HL-60 (cell line): ENCODE measurements at regions not wholly inside any gene's neighbourhood (a gene's known extent, or its start where the extent isn't known, plus 50 kb on each side); places are given as distances from the start of the nearest gene placed in this dataset.

Experiments used
- DNase-seq, 2 experiments: peaks; one replicate each; pipeline ENCODE4 v3.0.0-alpha.2; 2010 to 2020; ENCODE audit warnings: low read depth in 1 of 2, low spot score in 1 of 2
- H3K27ac ChIP-seq: fragments of 250-450 bp; sonication (Bioruptor Pico); replicated peaks from 2 replicates; pipeline ENCODE4 v1.5.1; 2020; ENCODE audit warnings: mild to moderate bottlenecking, moderate library complexity
- H3K27me3 ChIP-seq: fragments of 250-450 bp; sonication (Bioruptor Pico); 2 replicates; pipeline ENCODE4 v1.5.1; 2021; ENCODE audit warnings: mild to moderate bottlenecking, moderate library complexity; ENCODE audit not compliant: insufficient read depth, poor library complexity, severe bottlenecking
- H3K4me3 ChIP-seq: replicated peaks from 2 replicates; pipeline ENCODE4 v1.5.1; 2011; ENCODE audit warnings: mild to moderate bottlenecking, control low read depth, low read length; ENCODE audit not compliant: insufficient read depth
- CTCF ChIP-seq: IDR thresholded peaks from one replicate; pipeline ENCODE4 v1.5.1; 2011; ENCODE audit warnings: low read length, control low read depth, inconsistent platforms; ENCODE audit not compliant: insufficient read depth
- GABPA ChIP-seq: IDR thresholded peaks from 2 replicates; pipeline ENCODE4 v1.6.1; 2012; ENCODE audit warnings: low read depth
- POLR2AphosphoS5 ChIP-seq: IDR thresholded peaks from 2 replicates; pipeline ENCODE4 v1.6.1; 2012; ENCODE audit warnings: low read depth
- SPI1 ChIP-seq: IDR thresholded peaks from 2 replicates; pipeline ENCODE4 v1.6.1; 2012; ENCODE audit warnings: low read depth, mild to moderate bottlenecking, borderline replicate concordance
- TF ChIP-seq, protein P1 (sequence below): IDR thresholded peaks from 2 replicates; pipeline ENCODE4 v1.6.1; 2012; ENCODE audit warnings: low read depth; ENCODE audit not compliant: insufficient replicate concordance

DNA sequence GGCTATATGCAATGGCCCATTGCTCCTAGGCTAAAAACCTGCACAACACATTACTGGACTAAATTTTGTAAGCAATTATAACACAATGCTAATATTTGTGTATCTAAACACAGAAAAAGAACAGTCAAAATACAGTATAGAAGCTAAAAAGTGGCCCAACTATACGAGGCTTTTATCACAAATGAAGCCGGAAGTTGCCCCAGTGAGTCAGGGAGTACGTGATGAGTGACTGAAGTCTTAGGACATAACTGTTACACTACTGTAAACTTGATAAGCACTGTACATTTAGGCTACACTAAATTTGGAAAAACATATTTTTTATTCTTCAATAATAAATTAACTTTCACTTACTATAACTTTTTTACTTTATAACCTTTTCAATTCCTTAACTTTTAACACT lies 105.2 kb upstream of the PRR16 start:
- TF ChIP-seq, protein P1, sequence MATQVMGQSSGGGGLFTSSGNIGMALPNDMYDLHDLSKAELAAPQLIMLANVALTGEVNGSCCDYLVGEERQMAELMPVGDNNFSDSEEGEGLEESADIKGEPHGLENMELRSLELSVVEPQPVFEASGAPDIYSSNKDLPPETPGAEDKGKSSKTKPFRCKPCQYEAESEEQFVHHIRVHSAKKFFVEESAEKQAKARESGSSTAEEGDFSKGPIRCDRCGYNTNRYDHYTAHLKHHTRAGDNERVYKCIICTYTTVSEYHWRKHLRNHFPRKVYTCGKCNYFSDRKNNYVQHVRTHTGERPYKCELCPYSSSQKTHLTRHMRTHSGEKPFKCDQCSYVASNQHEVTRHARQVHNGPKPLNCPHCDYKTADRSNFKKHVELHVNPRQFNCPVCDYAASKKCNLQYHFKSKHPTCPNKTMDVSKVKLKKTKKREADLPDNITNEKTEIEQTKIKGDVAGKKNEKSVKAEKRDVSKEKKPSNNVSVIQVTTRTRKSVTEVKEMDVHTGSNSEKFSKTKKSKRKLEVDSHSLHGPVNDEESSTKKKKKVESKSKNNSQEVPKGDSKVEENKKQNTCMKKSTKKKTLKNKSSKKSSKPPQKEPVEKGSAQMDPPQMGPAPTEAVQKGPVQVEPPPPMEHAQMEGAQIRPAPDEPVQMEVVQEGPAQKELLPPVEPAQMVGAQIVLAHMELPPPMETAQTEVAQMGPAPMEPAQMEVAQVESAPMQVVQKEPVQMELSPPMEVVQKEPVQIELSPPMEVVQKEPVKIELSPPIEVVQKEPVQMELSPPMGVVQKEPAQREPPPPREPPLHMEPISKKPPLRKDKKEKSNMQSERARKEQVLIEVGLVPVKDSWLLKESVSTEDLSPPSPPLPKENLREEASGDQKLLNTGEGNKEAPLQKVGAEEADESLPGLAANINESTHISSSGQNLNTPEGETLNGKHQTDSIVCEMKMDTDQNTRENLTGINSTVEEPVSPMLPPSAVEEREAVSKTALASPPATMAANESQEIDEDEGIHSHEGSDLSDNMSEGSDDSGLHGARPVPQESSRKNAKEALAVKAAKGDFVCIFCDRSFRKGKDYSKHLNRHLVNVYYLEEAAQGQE, result no peak
- TF ChIP-seq GABPA, result no peak
- no peak for TF ChIP-seq CTCF
- Histone ChIP-seq H3K27me3 (no peaks in the 10 kb centered on the region), H3K27ac (no peak overlapping the region), H3K4me3 (no peak overlapping the region)
- DNase-seq, result no peak

- TF ChIP-seq, protein P1, result no peak
- TF ChIP-seq SPI1, result no peak
- TF ChIP-seq GABPA, result no peak
- TF ChIP-seq POLR2AphosphoS5, result no peak
- no peak for TF ChIP-seq CTCF
- Histone ChIP-seq H3K27ac (no peak overlapping the region), H3K4me3 (no peak overlapping the region), H3K27me3 (no peaks in the 10 kb centered on the region)
- DNase-seq, result no peak
Measured at GRCh38 chr5:120361941-120362340, 102.2 kb upstream of the PRR16 start.

GRCh38 chr5:120362426-120362825 lies 101.7 kb upstream of the PRR16 start:
- H3K27ac ChIP-seq, result no peak overlapping the region

More at GRCh38 chr5:120362426-120362825, 101.7 kb upstream of the PRR16 start:
- Histone ChIP-seq H3K27me3 (no peaks in the 10 kb centered on the region), H3K4me3 (no peak overlapping the region)
- no peak for DNase-seq
- TF ChIP-seq CTCF (no peak), SPI1 (no peak), GABPA (no peak), POLR2AphosphoS5 (no peak)
- TF ChIP-seq, protein P1, result no peak
